SU-DHL-6 (cell line): ENCODE measurements at regions not wholly inside any gene's neighbourhood (a gene's known extent, or its start where the extent isn't known, plus 50 kb on each side); places are given as distances from the start of the nearest gene placed in this dataset.

ENCODE experiments used
- H2AFZ ChIP-seq: fragments of 200-600 bp; sonication (generic); 2 replicates; pipeline ENCODE4 v1.6.1; 2014; ENCODE audit warnings: low read depth, mild to moderate bottlenecking, moderate library complexity, mixed read lengths, antibody characterized with exemption, low read length; ENCODE audit not compliant: severe bottlenecking
- H3F3A ChIP-seq: fragments of 200-600 bp; shearing (Covaris generic); 2 replicates; pipeline ENCODE4 v1.6.0; 2016; ENCODE audit warnings: antibody characterized with exemption, mild to moderate bottlenecking; ENCODE audit not compliant: insufficient read depth
- H3K27ac ChIP-seq: fragments of 200-600 bp; sonication (generic); 2 replicates; pipeline ENCODE4 v1.5.1; 2016; ENCODE audit warnings: low read depth, mild to moderate bottlenecking, low read length, moderate library complexity, mixed read lengths
- H3K27me3 ChIP-seq: fragments of 200-600 bp; sonication (generic), shearing (Covaris generic); 2 replicates; pipeline ENCODE4 v1.6.0; 2014; ENCODE audit warnings: mild to moderate bottlenecking, low read length
- H3K36me3 ChIP-seq: fragments of 200-600 bp; sonication (generic); 2 replicates; pipeline ENCODE4 v1.6.1; 2014; ENCODE audit warnings: mild to moderate bottlenecking, low read length, mixed read lengths
- H3K4me2 ChIP-seq: fragments of 300-600, 200-600 bp; shearing (Covaris generic), sonication (generic); 2 replicates; pipeline ENCODE4 v1.6.0; 2014; ENCODE audit warnings: low read length, low read depth, mild to moderate bottlenecking; ENCODE audit not compliant: poor library complexity, severe bottlenecking
- H3K4me3 ChIP-seq: fragments of 200-600 bp; sonication (generic); 2 replicates; pipeline ENCODE4 v1.5.1; 2014; ENCODE audit warnings: antibody characterized with exemption, low read length, mild to moderate bottlenecking, mixed read lengths; ENCODE audit not compliant: insufficient read depth, poor library complexity, severe bottlenecking
- H3K79me2 ChIP-seq: fragments of 200-600 bp; sonication (generic); 2 replicates; pipeline ENCODE4 v1.6.1; 2014; ENCODE audit warnings: mild to moderate bottlenecking, low read length, moderate library complexity; ENCODE audit not compliant: insufficient read depth
- H3K9ac ChIP-seq: fragments of 200-600 bp; sonication (generic); 2 replicates; pipeline ENCODE4 v1.7.0; 2014; ENCODE audit warnings: mild to moderate bottlenecking, low read length
- H3K9me2 ChIP-seq: fragments of 200-600 bp; sonication (generic); replicated peaks from 2 replicates; pipeline ENCODE4 v1.6.1; 2014; ENCODE audit warnings: low read length; ENCODE audit not compliant: insufficient read depth
- H3K9me3 ChIP-seq: fragments of 200-600 bp; sonication (generic); 2 replicates; pipeline ENCODE4 v1.6.1; 2014; ENCODE audit warnings: low read length, mixed read lengths; ENCODE audit not compliant: insufficient read depth
- H4K20me1 ChIP-seq: fragments of 200-600 bp; sonication (generic); 2 replicates; pipeline ENCODE4 v1.6.1; 2014; ENCODE audit warnings: low read depth, mild to moderate bottlenecking, antibody characterized with exemption, low read length, moderate library complexity, mixed read lengths
- EZH2phosphoT487 ChIP-seq: fragments of 200-600 bp; sonication (generic), shearing (Covaris generic); conservative IDR thresholded peaks from 2 replicates; pipeline ENCODE4 v1.6.1; 2018; ENCODE audit warnings: mild to moderate bottlenecking, antibody characterized with exemption, low read length, moderate library complexity, mixed read lengths
- TF ChIP-seq, protein P1 (sequence below): fragments of 200-600 bp; sonication (generic); IDR thresholded peaks from one replicate; pipeline ENCODE4 v1.5.1; 2017; ENCODE audit warnings: antibody characterized with exemption, mild to moderate bottlenecking, low read length, moderate library complexity; ENCODE audit not compliant: insufficient read depth, poor library complexity, severe bottlenecking

DNA sequence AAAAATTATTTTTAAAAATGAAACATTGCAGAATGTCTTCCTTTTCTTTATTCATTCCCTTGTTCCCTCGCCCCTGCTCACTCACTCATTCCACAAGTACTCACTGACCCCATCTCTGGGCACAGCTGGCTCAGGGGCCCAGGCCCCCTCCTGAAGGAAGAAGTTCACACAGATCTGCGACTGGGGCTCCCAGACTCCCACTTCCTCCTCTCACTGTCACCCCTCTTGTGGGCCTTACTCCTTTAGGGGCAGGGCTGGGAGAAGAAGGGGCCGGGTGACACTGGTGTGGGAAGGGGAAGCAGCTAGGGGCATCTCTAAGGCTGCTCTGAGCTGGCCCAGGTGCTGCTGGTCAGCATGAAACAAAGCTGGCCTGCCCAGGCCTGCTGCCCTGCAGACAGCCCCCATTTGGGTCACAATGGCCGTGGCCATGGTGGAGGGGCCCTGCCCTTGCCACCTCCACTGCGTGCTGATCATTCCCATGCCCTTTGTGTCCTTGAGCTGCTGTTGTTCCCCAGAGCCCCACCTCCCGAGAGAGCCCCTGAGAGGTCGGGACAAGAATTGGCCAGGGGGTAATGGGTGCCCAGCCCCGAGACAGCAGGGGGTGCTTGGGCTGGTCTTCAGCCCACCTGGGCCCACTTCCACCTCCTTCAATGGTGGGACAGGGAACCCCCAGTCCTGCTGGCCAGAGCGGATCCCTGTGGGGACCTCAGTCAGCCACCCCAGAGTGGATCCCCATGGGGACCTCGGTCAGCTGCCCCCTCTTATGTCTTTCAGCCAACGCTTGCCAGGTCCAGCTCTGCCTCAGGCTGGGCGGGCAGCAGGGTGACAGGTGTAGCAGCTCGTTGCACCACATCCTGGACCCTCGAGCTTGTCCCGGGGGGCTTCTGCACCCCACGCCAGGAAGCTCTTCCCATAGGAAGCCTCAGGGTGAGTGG lies 212.4 kb upstream of the C14orf180 start:
- TF ChIP-seq EZH2phosphoT487, result no peak
- TF ChIP-seq, protein P1, sequence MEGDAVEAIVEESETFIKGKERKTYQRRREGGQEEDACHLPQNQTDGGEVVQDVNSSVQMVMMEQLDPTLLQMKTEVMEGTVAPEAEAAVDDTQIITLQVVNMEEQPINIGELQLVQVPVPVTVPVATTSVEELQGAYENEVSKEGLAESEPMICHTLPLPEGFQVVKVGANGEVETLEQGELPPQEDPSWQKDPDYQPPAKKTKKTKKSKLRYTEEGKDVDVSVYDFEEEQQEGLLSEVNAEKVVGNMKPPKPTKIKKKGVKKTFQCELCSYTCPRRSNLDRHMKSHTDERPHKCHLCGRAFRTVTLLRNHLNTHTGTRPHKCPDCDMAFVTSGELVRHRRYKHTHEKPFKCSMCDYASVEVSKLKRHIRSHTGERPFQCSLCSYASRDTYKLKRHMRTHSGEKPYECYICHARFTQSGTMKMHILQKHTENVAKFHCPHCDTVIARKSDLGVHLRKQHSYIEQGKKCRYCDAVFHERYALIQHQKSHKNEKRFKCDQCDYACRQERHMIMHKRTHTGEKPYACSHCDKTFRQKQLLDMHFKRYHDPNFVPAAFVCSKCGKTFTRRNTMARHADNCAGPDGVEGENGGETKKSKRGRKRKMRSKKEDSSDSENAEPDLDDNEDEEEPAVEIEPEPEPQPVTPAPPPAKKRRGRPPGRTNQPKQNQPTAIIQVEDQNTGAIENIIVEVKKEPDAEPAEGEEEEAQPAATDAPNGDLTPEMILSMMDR, result no peak
- Histone ChIP-seq H3K36me3 (no peaks in the 10 kb centered on the region), H3K4me3 (no peak overlapping the region), H3K79me2 (no peaks in the 10 kb centered on the region), H3K4me2 (no peak overlapping the region), H3K27me3 (no peaks in the 10 kb centered on the region), H3K9me2 (no peaks in the 10 kb centered on the region), H4K20me1 (no peaks in the 10 kb centered on the region), H2AFZ (no peak overlapping the region), H3K9me3 (no peaks in the 10 kb centered on the region), H3F3A (no peaks in the 10 kb centered on the region), H3K9ac (no peak overlapping the region), H3K27ac (no peak overlapping the region)

- H3K79me2 ChIP-seq, result no peaks in the 10 kb centered on the region
- H3K36me3 ChIP-seq, result no peaks in the 10 kb centered on the region
- no peak overlapping the region for H3K4me3 ChIP-seq
- H3K4me2 ChIP-seq, result no peak overlapping the region
- no peaks in the 10 kb centered on the region for H3K27me3 ChIP-seq
- H4K20me1 ChIP-seq, result no peaks in the 10 kb centered on the region
- H2AFZ ChIP-seq, result no peak overlapping the region
- H3K27ac ChIP-seq, result no peak overlapping the region
- no peaks in the 10 kb centered on the region for H3F3A ChIP-seq
- TF ChIP-seq, protein P1, result no peak
- no peak for TF ChIP-seq EZH2phosphoT487
- H3K9me3 ChIP-seq, result no peaks in the 10 kb centered on the region
- H3K9ac ChIP-seq, result no peak overlapping the region
- no peaks in the 10 kb centered on the region for H3K9me2 ChIP-seq
Measured at GRCh38 chr14:104367866-104368750, 211.5 kb upstream of the C14orf180 start.

DNA sequence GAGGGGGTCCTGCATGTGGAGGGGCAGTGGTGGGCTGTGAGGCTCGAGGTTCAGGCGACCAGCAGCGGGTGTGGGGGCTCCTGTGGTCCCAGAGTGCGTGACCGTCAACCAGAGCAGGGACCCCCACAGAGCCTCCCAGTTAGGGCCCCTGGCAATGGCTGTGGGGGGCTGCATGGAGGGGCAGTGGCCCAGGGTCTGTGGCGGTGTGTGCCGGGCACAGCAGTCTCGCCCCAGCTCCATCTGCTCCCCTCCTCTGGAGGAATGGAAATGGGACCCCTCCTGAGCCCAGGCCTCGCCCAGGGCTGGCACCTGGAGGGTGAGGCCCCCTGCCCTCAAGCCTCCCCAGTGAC lies 210.8 kb upstream of the C14orf180 start:
- Histone ChIP-seq H3K27ac (no peak overlapping the region), H3K9me2 (no peaks in the 10 kb centered on the region), H3F3A (no peaks in the 10 kb centered on the region), H3K4me2 (no peak overlapping the region), H3K9ac (no peak overlapping the region), H3K9me3 (no peaks in the 10 kb centered on the region), H4K20me1 (no peaks in the 10 kb centered on the region), H3K27me3 (no peaks in the 10 kb centered on the region), H3K36me3 (no peaks in the 10 kb centered on the region), H3K4me3 (no peak overlapping the region), H2AFZ (no peak overlapping the region), H3K79me2 (no peaks in the 10 kb centered on the region)
- TF ChIP-seq, protein P1, result no peak
- TF ChIP-seq EZH2phosphoT487, result no peak
